Upper lobe of right lung (tissue), 1 donor: ENCODE measurements at regions not wholly inside any gene's neighbourhood (a gene's known extent, or its start where the extent isn't known, plus 50 kb on each side); places are given as distances from the start of the nearest gene placed in this dataset.

ENCODE experiments used
- ATAC-seq: fragments of 200-7000 bp; cut with Tn5 transposase; one replicate; pipeline ENCODE4 v1.9.1; 2020; ENCODE audit warnings: mild to moderate bottlenecking, moderate library complexity
- DNase-seq: peaks from one replicate; pipeline ENCODE4 v3.0.0-alpha.2; 2020
- H3K27ac ChIP-seq: fragments of 200-600 bp; one replicate; pipeline ENCODE4 v1.8.0; 2022
- H3K27me3 ChIP-seq: fragments of 200-600 bp; one replicate; pipeline ENCODE4 v1.8.0; 2022; ENCODE audit warnings: mild to moderate bottlenecking
- H3K36me3 ChIP-seq: fragments of 200-600 bp; one replicate; pipeline ENCODE4 v1.8.0; 2022
- H3K4me1 ChIP-seq: fragments of 200-600 bp; one replicate; pipeline ENCODE4 v1.8.0; 2022
- H3K4me3 ChIP-seq: fragments of 200-600 bp; one replicate; pipeline ENCODE4 v1.8.0; 2022; ENCODE audit warnings: mild to moderate bottlenecking
- H3K9me3 ChIP-seq: fragments of 200-600 bp; one replicate; pipeline ENCODE4 v1.8.0; 2022
- CTCF ChIP-seq: fragments of 200-600 bp; IDR thresholded peaks from one replicate; pipeline ENCODE4 v1.8.0; 2022; ENCODE audit warnings: antibody characterized with exemption
- intact Hi-C: fragments of 100-400 bp; cut with DNase I; formaldehyde crosslinking; loops from one replicate; pipeline ENCODE4 v1.11.0; 2022
- donor health status: DM: no; HTN: yes; CAD: no; lungs with severe emphysema.

- no peak for TF ChIP-seq CTCF
- Histone ChIP-seq H3K27ac (no peak overlapping the region), H3K36me3 (no peaks in the 10 kb centered on the region), H3K4me1 (no peaks in the 10 kb centered on the region), H3K4me3 (no peak overlapping the region), H3K27me3 (no peaks in the 10 kb centered on the region), H3K9me3 (no peaks in the 10 kb centered on the region)
- intact Hi-C loops = loop anchor here (10.0 kb wide), 1 partner anchor 241 kb away; no protein-coding TSS in a partner anchor
- ATAC-seq (no peak), DNase-seq (no peak)
Observed at GRCh38 chr4:140255927-140256326, 101.9 kb upstream of the MAML3 start.

GRCh38 chr4:140255467-140255866 is 101.5 kb upstream of the MAML3 start:
- intact Hi-C loops = loop anchor here (10.0 kb wide), 1 partner anchor 241 kb away; no protein-coding TSS in a partner anchor
- Histone ChIP-seq H3K36me3 (no peaks in the 10 kb centered on the region), H3K27me3 (no peaks in the 10 kb centered on the region), H3K4me3 (no peak overlapping the region), H3K27ac (no peak overlapping the region), H3K4me1 (no peaks in the 10 kb centered on the region), H3K9me3 (no peaks in the 10 kb centered on the region)
- no peak for TF ChIP-seq CTCF
- DNase-seq = no peak
- ATAC-seq = no peak

- TF ChIP-seq CTCF = no peak
- no peak for DNase-seq
- intact Hi-C loops = loop anchor here (5.0 to 10.0 kb wide), 2 partner anchors 102 to 240 kb away; partner anchors contain the start of gene MAML3
- Histone ChIP-seq H3K4me1 (no peaks in the 10 kb centered on the region), H3K27me3 (no peaks in the 10 kb centered on the region), H3K36me3 (no peaks in the 10 kb centered on the region), H3K9me3 (no peaks in the 10 kb centered on the region), H3K27ac (no peak overlapping the region), H3K4me3 (no peak overlapping the region)
- ATAC-seq = no peak
Observed at GRCh38 chr4:140254651-140255299, 100.8 kb upstream of the MAML3 start.

- Histone ChIP-seq H3K9me3 (no peaks in the 10 kb centered on the region), H3K4me3 (no peak overlapping the region), H3K27me3 (no peaks in the 10 kb centered on the region), H3K36me3 (no peaks in the 10 kb centered on the region), H3K27ac (peak overlapping the region; percentile 93), H3K4me1 (no peaks in the 10 kb centered on the region)
- DNase-seq = no peak
- ATAC-seq = no peak
- TF ChIP-seq CTCF = no peak
- intact Hi-C loops = loop anchor here (5.0 to 10.0 kb wide), 2 partner anchors 101 to 239 kb away; partner anchors contain the start of gene MAML3
Observed at GRCh38 chr4:140253556-140254027, 99.6 kb upstream of the MAML3 start.

- H3K9me3 ChIP-seq = no peaks in the 10 kb centered on the region
- intact Hi-C loops = loop anchor here (5.0 to 10.0 kb wide), 2 partner anchors 101 to 238 kb away; partner anchors contain the start of gene MAML3
- ATAC-seq = peak; percentile 92
Observed at GRCh38 chr4:140252742-140253555, 99.0 kb upstream of the MAML3 start.

More at GRCh38 chr4:140252742-140253555, 99.0 kb upstream of the MAML3 start:
- TF ChIP-seq CTCF = peak; percentile 95
- peak overlapping the region; percentile 93 for H3K27ac ChIP-seq
- peak overlapping the region; percentile 69 for H3K4me3 ChIP-seq
- H3K36me3 ChIP-seq = no peaks in the 10 kb centered on the region
- H3K27me3 ChIP-seq = no peaks in the 10 kb centered on the region
- H3K4me1 ChIP-seq = no peaks in the 10 kb centered on the region
- DNase-seq = peak; percentile 88
